GM23338 (cell line): ENCODE measurements at regions not wholly inside any gene's neighbourhood (a gene's known extent, or its start where the extent isn't known, plus 50 kb on each side); places are given as distances from the start of the nearest gene placed in this dataset.

ENCODE experiments used
- ATAC-seq: fragments of 200-7000 bp; cut with Tn5 transposase; 3 replicates; pipeline ENCODE4 v1.9.1; 2020
- DNase-seq: peaks from one replicate; pipeline ENCODE4 v3.0.0-alpha.2; 2015; ENCODE audit warnings: low spot score
- H2AFZ ChIP-seq: fragments of 200-600 bp; sonication (generic); 2 replicates; pipeline ENCODE4 v1.8.0; 2016; ENCODE audit warnings: antibody characterized with exemption, mild to moderate bottlenecking, moderate library complexity
- H3F3A ChIP-seq: fragments of 200-600 bp; sonication (generic); replicated peaks from 2 replicates; pipeline ENCODE4 v1.8.0; 2017; ENCODE audit warnings: antibody characterized with exemption, mixed run types, low read depth
- H3K27ac ChIP-seq: fragments of 200-600 bp; sonication (generic); 2 replicates; pipeline ENCODE4 v1.6.1; 2016; ENCODE audit warnings: low read depth
- H3K27me3 ChIP-seq: fragments of 200-600 bp; sonication (generic); 2 replicates; pipeline ENCODE4 v1.8.0; 2016; ENCODE audit warnings: mild to moderate bottlenecking, mixed run types, moderate library complexity; ENCODE audit not compliant: insufficient read depth
- H3K36me3 ChIP-seq: fragments of 200-600 bp; sonication (generic); 2 replicates; pipeline ENCODE4 v1.8.0; 2016; ENCODE audit warnings: mild to moderate bottlenecking; ENCODE audit not compliant: insufficient read depth
- H3K4me1 ChIP-seq: fragments of 200-600 bp; sonication (generic); 2 replicates; pipeline ENCODE4 v1.8.0; 2016; ENCODE audit warnings: mild to moderate bottlenecking, moderate library complexity; ENCODE audit not compliant: insufficient read depth
- H3K4me2 ChIP-seq: fragments of 200-600 bp; sonication (generic); 2 replicates; pipeline ENCODE4 v1.7.1; 2017; ENCODE audit warnings: mixed run types
- H3K4me3 ChIP-seq: fragments of 200-600 bp; sonication (generic); 2 replicates; pipeline ENCODE4 v1.6.1; 2016; ENCODE audit warnings: mixed run types
- H3K79me2 ChIP-seq: fragments of 200-600 bp; sonication (generic); replicated peaks from 2 replicates; pipeline ENCODE4 v1.8.0; 2017; ENCODE audit warnings: mild to moderate bottlenecking; ENCODE audit not compliant: insufficient read depth
- H3K9me2 ChIP-seq: fragments of 200-600 bp; sonication (generic); 2 replicates; pipeline ENCODE4 v1.8.0; 2017; ENCODE audit not compliant: insufficient read depth
- H4K20me1 ChIP-seq: fragments of 200-600 bp; sonication (generic); replicated peaks from 2 replicates; pipeline ENCODE4 v1.8.0; 2017; ENCODE audit warnings: mild to moderate bottlenecking; ENCODE audit not compliant: insufficient read depth
- H3K27ac Mint-ChIP-seq: 2 replicates; pipeline ENCODE4 v1.8.0; 2020; ENCODE audit warnings: inconsistent platforms, mild to moderate bottlenecking, moderate library complexity, mixed read lengths
- H3K27me3 Mint-ChIP-seq: 3 replicates; pipeline ENCODE4 v1.8.0; 2022; ENCODE audit warnings: low read depth, mild to moderate bottlenecking, moderate library complexity, mixed read lengths, inconsistent platforms; ENCODE audit not compliant: insufficient read depth, poor library complexity
- H3K36me3 Mint-ChIP-seq: 3 replicates; pipeline ENCODE4 v1.8.0; 2021; ENCODE audit warnings: low read depth, mild to moderate bottlenecking, inconsistent platforms, moderate library complexity, mixed read lengths
- H3K4me1 Mint-ChIP-seq: 3 replicates; pipeline ENCODE4 v1.8.0; 2020; ENCODE audit warnings: mild to moderate bottlenecking, inconsistent platforms, mixed read lengths
- H3K4me3 Mint-ChIP-seq: 3 replicates; pipeline ENCODE4 v1.8.0; 2021; ENCODE audit warnings: moderate library complexity, mild to moderate bottlenecking, inconsistent platforms, mixed read lengths
- H3K9me3 Mint-ChIP-seq: 3 replicates; pipeline ENCODE4 v1.8.0; 2020; ENCODE audit warnings: moderate library complexity, mild to moderate bottlenecking, inconsistent platforms, mixed read lengths
- CREB1 ChIP-seq: fragments of 250-450 bp; sonication (Bioruptor Pico); IDR thresholded peaks from 2 replicates; pipeline ENCODE4 v1.5.0; 2020; ENCODE audit warnings: low read depth, mild to moderate bottlenecking, moderate library complexity
- NANOG ChIP-seq: IDR thresholded peaks from 2 replicates; pipeline ENCODE4 v1.6.1; 2016; ENCODE audit warnings: antibody characterized with exemption, borderline replicate concordance
- ZNF331 ChIP-seq: fragments of 250-450 bp; sonication (Bioruptor Pico); IDR thresholded peaks from 2 replicates; pipeline ENCODE4 v1.5.0; 2020; ENCODE audit warnings: low read depth, mild to moderate bottlenecking, moderate library complexity
- TF ChIP-seq, protein P1 (sequence below), 2 experiments: fragments of 200-600 bp in 1 of 2; sonication (generic) in 1 of 2; conservative IDR thresholded peaks; 2 replicates each; pipeline versions ENCODE4 v1.5.1 to v1.6.1; 2016 to 2017; ENCODE audit warnings: antibody characterized with exemption in 2 of 2, low read depth in 2 of 2, mild to moderate bottlenecking in 2 of 2, moderate library complexity in 1 of 2

DNA sequence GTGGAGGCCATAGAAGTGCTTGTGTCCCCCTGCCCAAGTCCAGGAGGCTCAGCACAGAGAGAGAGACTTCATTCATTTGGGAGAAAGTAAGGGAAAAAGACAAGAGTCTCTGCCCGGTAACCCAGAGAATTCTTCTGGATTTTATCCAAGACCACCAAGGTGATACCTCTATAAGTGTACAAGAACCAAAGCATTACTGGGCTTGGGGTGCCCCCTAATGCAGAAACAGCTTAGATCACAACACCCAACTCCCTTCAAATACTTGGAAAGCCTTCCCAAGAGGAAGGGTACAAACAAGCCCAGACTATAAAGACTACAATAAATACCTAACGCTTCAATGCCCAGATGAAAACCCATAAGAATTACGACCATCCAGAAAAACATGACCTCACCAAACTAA is 119.7 kb upstream of the PDE3A start:
- DNase-seq (peak; percentile 21), ATAC-seq (no peak)
- H3K79me2 ChIP-seq, result no peaks in the 10 kb centered on the region
- H4K20me1 ChIP-seq, result no peaks in the 10 kb centered on the region
- H3K9me2 ChIP-seq, result peaks cover 5% of the 10 kb centered on the region; the same call in 1 of the 2 replicates
- no peak overlapping the region for H2AFZ ChIP-seq
- no peaks in the 10 kb centered on the region for H3K36me3 Mint-ChIP-seq
- H3K27me3 Mint-ChIP-seq, result no peaks in the 10 kb centered on the region
- H3F3A ChIP-seq, result no peaks in the 10 kb centered on the region
- TF ChIP-seq CREB1 (CRISPR knock-in tag) (no peak), ZNF331 (no peak)
- TF ChIP-seq, protein P1, sequence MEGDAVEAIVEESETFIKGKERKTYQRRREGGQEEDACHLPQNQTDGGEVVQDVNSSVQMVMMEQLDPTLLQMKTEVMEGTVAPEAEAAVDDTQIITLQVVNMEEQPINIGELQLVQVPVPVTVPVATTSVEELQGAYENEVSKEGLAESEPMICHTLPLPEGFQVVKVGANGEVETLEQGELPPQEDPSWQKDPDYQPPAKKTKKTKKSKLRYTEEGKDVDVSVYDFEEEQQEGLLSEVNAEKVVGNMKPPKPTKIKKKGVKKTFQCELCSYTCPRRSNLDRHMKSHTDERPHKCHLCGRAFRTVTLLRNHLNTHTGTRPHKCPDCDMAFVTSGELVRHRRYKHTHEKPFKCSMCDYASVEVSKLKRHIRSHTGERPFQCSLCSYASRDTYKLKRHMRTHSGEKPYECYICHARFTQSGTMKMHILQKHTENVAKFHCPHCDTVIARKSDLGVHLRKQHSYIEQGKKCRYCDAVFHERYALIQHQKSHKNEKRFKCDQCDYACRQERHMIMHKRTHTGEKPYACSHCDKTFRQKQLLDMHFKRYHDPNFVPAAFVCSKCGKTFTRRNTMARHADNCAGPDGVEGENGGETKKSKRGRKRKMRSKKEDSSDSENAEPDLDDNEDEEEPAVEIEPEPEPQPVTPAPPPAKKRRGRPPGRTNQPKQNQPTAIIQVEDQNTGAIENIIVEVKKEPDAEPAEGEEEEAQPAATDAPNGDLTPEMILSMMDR (conservative IDR thresholded peaks at IDR 0.05; ENCODE audit: low read depth in 2 of 2), result peak; percentile 41 to 53
- no peak overlapping the region for H3K4me2 ChIP-seq
- H3K9me3 Mint-ChIP-seq, result no peaks in the 10 kb centered on the region; the same call in 2 of the 3 replicates
- H3K4me1 ChIP-seq, result peaks cover 4% of the 10 kb centered on the region; the same call in 1 of the 2 replicates
- no peaks in the 10 kb centered on the region for H3K27me3 ChIP-seq
- no peak overlapping the region for H3K27ac Mint-ChIP-seq
- peaks cover 3% of the 10 kb centered on the region; the same call in 2 of the 3 replicates for H3K4me1 Mint-ChIP-seq
- H3K27ac ChIP-seq, result no peak overlapping the region
- no peak overlapping the region for H3K4me3 Mint-ChIP-seq
- no peaks in the 10 kb centered on the region for H3K36me3 ChIP-seq
- H3K4me3 ChIP-seq, result no peak overlapping the region

DNA sequence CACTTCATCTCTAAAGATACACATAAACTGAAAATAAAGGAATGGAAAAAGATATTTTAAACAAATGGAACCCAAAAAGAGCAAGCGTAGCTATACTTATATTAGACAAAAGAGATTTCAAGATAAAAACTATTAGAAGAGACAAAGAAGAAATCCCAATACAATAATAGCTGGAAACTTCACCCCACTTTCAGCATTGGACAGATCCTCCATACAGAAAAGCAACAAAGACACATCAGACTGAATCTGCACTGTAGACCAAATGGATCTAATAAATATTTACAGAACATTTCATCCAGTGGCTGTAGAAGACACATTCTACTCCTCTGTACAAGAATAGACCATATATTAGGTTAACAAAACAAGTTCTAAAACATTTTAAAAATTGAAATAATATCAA is 117.6 kb upstream of the PDE3A start:
- ATAC-seq (no peak), DNase-seq (no peak)
- H3K4me2 ChIP-seq, result no peak overlapping the region
- H3K4me1 Mint-ChIP-seq, result peaks cover 3% of the 10 kb centered on the region; the same call in 2 of the 3 replicates
- H3K4me3 ChIP-seq, result no peak overlapping the region
- no peaks in the 10 kb centered on the region for H3K36me3 Mint-ChIP-seq
- TF ChIP-seq NANOG, result no peak
- no peak overlapping the region for H3K27ac ChIP-seq
- peaks cover 8% of the 10 kb centered on the region; the same call in 1 of the 2 replicates for H3K9me2 ChIP-seq
- no peak overlapping the region for H3K27ac Mint-ChIP-seq
- H3K27me3 ChIP-seq, result no peaks in the 10 kb centered on the region
- peaks cover 4% of the 10 kb centered on the region; the same call in 1 of the 2 replicates for H3K4me1 ChIP-seq
- H3K79me2 ChIP-seq, result no peaks in the 10 kb centered on the region
- no peaks in the 10 kb centered on the region for H4K20me1 ChIP-seq
- H3K36me3 ChIP-seq, result no peaks in the 10 kb centered on the region
- no peaks in the 10 kb centered on the region for H3K27me3 Mint-ChIP-seq
- no peaks in the 10 kb centered on the region; the same call in 2 of the 3 replicates for H3K9me3 Mint-ChIP-seq
- H2AFZ ChIP-seq, result no peak overlapping the region
- H3K4me3 Mint-ChIP-seq, result no peak overlapping the region
- H3F3A ChIP-seq, result no peaks in the 10 kb centered on the region

DNA sequence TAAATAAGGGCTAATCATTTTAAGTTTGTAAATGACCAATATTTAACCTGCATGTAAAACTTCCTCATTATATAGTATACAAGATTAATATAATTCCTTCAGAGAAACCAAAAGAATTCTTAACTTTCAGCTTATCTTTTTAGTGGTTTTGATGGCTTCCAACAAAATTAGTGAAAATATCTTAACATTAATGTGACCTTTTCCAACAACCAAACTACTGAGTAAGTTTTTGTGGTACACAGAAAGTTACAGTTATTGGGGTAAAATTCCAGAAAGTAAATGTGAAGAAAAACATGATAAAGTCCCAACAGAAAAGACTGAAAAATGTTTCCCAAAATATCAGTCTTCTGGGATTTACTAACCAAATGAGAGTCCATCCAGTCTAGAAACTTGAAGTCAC is 111.0 kb upstream of the PDE3A start:
- H4K20me1 ChIP-seq, result no peaks in the 10 kb centered on the region
- no peaks in the 10 kb centered on the region for H3K36me3 Mint-ChIP-seq

More for the DNA sequence above, 111.0 kb upstream of the PDE3A start:
- no peak for TF ChIP-seq CREB1 (CRISPR knock-in tag)
- H3K79me2 ChIP-seq, result no peaks in the 10 kb centered on the region
- no peaks in the 10 kb centered on the region for H3K4me1 ChIP-seq
- H3K27me3 ChIP-seq, result no peaks in the 10 kb centered on the region
- no peak for ATAC-seq
- Mint-ChIP-seq H3K9me3 (no peaks in the 10 kb centered on the region), H3K27me3 (no peaks in the 10 kb centered on the region), H3K27ac (no peak overlapping the region), H3K4me1 (peaks cover 4% of the 10 kb centered on the region; the same call in 2 of the 3 replicates), H3K4me3 (no peak overlapping the region)
- no peaks in the 10 kb centered on the region for H3K36me3 ChIP-seq
- no peak overlapping the region for H3K27ac ChIP-seq
- no peak overlapping the region for H2AFZ ChIP-seq
- no peak for DNase-seq
- no peaks in the 10 kb centered on the region for H3F3A ChIP-seq
- H3K9me2 ChIP-seq, result peaks cover 3% of the 10 kb centered on the region; the same call in 1 of the 2 replicates
- no peak overlapping the region for H3K4me2 ChIP-seq
- no peak overlapping the region for H3K4me3 ChIP-seq
